OCI-LY3 (cell line): ENCODE measurements at regions not wholly inside any gene's neighbourhood (a gene's known extent, or its start where the extent isn't known, plus 50 kb on each side); places are given as distances from the start of the nearest gene placed in this dataset.

Experiments
- H2AFZ ChIP-seq: fragments of 200-600, 300-600 bp; shearing (Covaris generic); 2 replicates; pipeline ENCODE4 v1.6.0; 2014; ENCODE audit warnings: antibody characterized with exemption, low read depth, low read length
- H3K27ac ChIP-seq: fragments of 200-600, 300-600 bp; sonication (generic); 2 replicates; pipeline ENCODE4 v1.5.1; 2014; ENCODE audit warnings: mild to moderate bottlenecking, low read length, moderate library complexity, mixed read lengths
- H3K27me3 ChIP-seq: fragments of 200-600, 300-600 bp; sonication (generic); 2 replicates; pipeline ENCODE4 v1.6.1; 2014; ENCODE audit warnings: low read depth, low read length, mixed read lengths
- H3K36me3 ChIP-seq: fragments of 200-600, 300-600 bp; sonication (generic); replicated peaks from 2 replicates; pipeline ENCODE3; 2014; ENCODE audit warnings: low read depth, low read length, mixed read lengths
- H3K4me1 ChIP-seq: fragments of 300-600, 200-600 bp; sonication (generic); 2 replicates; pipeline ENCODE4 v1.6.1; 2014; ENCODE audit warnings: low read length, mixed read lengths
- H3K4me2 ChIP-seq: fragments of 200-600, 300-600 bp; sonication (generic); 2 replicates; pipeline ENCODE4 v1.6.1; 2014; ENCODE audit warnings: low read length, mixed read lengths
- H3K4me3 ChIP-seq: fragments of 300-600, 200-600 bp; sonication (generic); 2 replicates; pipeline ENCODE4 v1.5.1; 2014; ENCODE audit warnings: antibody characterized with exemption, mild to moderate bottlenecking, low read length, moderate library complexity
- H3K79me2 ChIP-seq: fragments of 300-600, 200-600 bp; shearing (Covaris generic); 2 replicates; pipeline ENCODE4 v1.6.1; 2014; ENCODE audit warnings: mild to moderate bottlenecking, low read length, mixed read lengths
- H3K9ac ChIP-seq: fragments of 300-600, 200-600 bp; shearing (Covaris generic); 2 replicates; pipeline ENCODE4 v1.6.0; 2014; ENCODE audit warnings: mild to moderate bottlenecking, low read length, moderate library complexity
- H3K9me3 ChIP-seq: fragments of 200-600, 300-600 bp; shearing (Covaris generic); 2 replicates; pipeline ENCODE4 v1.6.1; 2014; ENCODE audit warnings: low read length, mixed read lengths; ENCODE audit not compliant: insufficient read depth
- H4K20me1 ChIP-seq: fragments of 200-600, 300-600 bp; sonication (generic); 2 replicates; pipeline ENCODE4 v1.6.1; 2016; ENCODE audit warnings: low read length, mixed read lengths; ENCODE audit not compliant: insufficient read depth
- CTCF ChIP-seq: fragments of 200-600, 300-600 bp; sonication (generic); IDR thresholded peaks from 2 replicates; pipeline ENCODE4 v1.5.1; 2014; ENCODE audit warnings: antibody characterized with exemption, low read length, low read depth
- EZH2phosphoT487 ChIP-seq: fragments of 200-600 bp; shearing (Covaris generic); IDR thresholded peaks from 2 replicates; pipeline ENCODE4 v1.6.1; 2018; ENCODE audit warnings: antibody characterized with exemption, mixed run types, low read depth

GRCh38 chr3:70580021-70580420, 267.6 kb upstream of the MDFIC2 start:
- no peak overlapping the region for H3K4me3 ChIP-seq
- TF ChIP-seq EZH2phosphoT487 (no peak), CTCF (no peak)
- no peak overlapping the region for H2AFZ ChIP-seq
- no peaks in the 10 kb centered on the region for H3K4me1 ChIP-seq
- no peaks in the 10 kb centered on the region for H3K79me2 ChIP-seq
- H3K9me3 ChIP-seq = no peaks in the 10 kb centered on the region
- no peak overlapping the region for H3K9ac ChIP-seq
- no peak overlapping the region for H3K27ac ChIP-seq
- peaks cover 30% of the 10 kb centered on the region for H3K27me3 ChIP-seq
- no peaks in the 10 kb centered on the region for H3K36me3 ChIP-seq
- no peaks in the 10 kb centered on the region for H4K20me1 ChIP-seq
- H3K4me2 ChIP-seq = no peak overlapping the region

- peaks cover 16% of the 10 kb centered on the region for H3K27me3 ChIP-seq
- no peaks in the 10 kb centered on the region for H4K20me1 ChIP-seq
- no peak overlapping the region for H2AFZ ChIP-seq
- no peak overlapping the region for H3K4me3 ChIP-seq
- no peaks in the 10 kb centered on the region for H3K9me3 ChIP-seq
- H3K9ac ChIP-seq = no peak overlapping the region
- H3K36me3 ChIP-seq = no peaks in the 10 kb centered on the region
- no peaks in the 10 kb centered on the region for H3K4me1 ChIP-seq
- H3K4me2 ChIP-seq = no peak overlapping the region
- no peaks in the 10 kb centered on the region for H3K79me2 ChIP-seq
- TF ChIP-seq CTCF (no peak), EZH2phosphoT487 (no peak)
- no peak overlapping the region for H3K27ac ChIP-seq
Measured at GRCh38 chr3:70571696-70572095, 259.3 kb upstream of the MDFIC2 start.

DNA sequence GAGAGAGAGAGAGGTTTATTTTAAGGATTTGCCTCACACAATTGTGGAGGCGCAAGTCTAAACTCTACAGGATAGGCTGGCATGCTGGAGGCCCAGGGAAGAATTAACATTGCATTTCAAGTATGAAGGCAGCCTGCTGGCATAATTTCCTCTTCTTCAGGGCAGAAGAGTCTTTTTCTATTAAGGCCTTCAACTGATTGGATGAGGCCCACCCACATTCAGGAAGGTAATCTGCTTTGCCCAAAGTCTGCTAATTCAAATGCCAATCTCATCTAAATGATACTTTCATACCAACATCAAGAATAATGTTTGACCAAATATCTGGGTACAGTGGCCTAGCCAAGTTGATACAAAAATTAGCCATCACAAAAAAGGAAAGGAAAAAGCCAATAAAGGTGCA, 258.1 kb upstream of the MDFIC2 start:
- Histone ChIP-seq H3K36me3 (no peaks in the 10 kb centered on the region), H3K79me2 (no peaks in the 10 kb centered on the region), H3K4me3 (no peak overlapping the region), H3K27me3 (peaks cover 8% of the 10 kb centered on the region), H4K20me1 (no peaks in the 10 kb centered on the region), H3K27ac (no peak overlapping the region), H3K4me2 (no peak overlapping the region), H3K9ac (no peak overlapping the region), H2AFZ (no peak overlapping the region), H3K4me1 (no peaks in the 10 kb centered on the region), H3K9me3 (no peaks in the 10 kb centered on the region)
- no peak for TF ChIP-seq EZH2phosphoT487
- TF ChIP-seq CTCF = no peak

DNA sequence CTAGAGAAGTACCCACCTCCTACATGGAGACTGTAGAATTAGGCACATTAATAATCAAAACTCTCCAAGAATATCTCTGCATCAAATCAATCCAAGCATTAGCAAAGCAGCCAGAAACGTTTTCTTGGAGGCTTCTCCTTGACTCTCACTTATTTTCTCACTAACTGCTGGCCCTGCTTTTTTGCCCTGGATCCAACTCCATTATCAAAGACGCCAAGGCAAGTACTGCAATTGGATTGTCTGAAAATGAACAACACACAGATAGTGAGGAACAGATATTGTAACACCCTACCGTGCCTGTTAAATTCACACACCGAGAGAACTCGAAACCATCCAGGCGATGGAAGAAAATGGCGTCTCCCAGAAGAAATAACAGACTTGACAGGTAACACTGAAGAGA, 256.2 kb upstream of the MDFIC2 start:
- no peak overlapping the region for H3K4me2 ChIP-seq
- no peak overlapping the region for H3K27ac ChIP-seq
- no peaks in the 10 kb centered on the region for H4K20me1 ChIP-seq
- H3K4me3 ChIP-seq = no peak overlapping the region
- H3K9me3 ChIP-seq = no peaks in the 10 kb centered on the region
- H3K9ac ChIP-seq = no peak overlapping the region
- no peaks in the 10 kb centered on the region for H3K4me1 ChIP-seq
- TF ChIP-seq EZH2phosphoT487 (no peak), CTCF (no peak)
- no peaks in the 10 kb centered on the region for H3K36me3 ChIP-seq
- H3K27me3 ChIP-seq = peaks cover 5% of the 10 kb centered on the region
- H3K79me2 ChIP-seq = no peaks in the 10 kb centered on the region
- H2AFZ ChIP-seq = no peak overlapping the region
